ENCODE measurements at regions not wholly inside any gene's neighbourhood (a gene's known extent, or its start where the extent isn't known, plus 50 kb on each side); places are given as distances from the start of the nearest gene placed in this dataset.

GRCh38 chr13:53800011-53800410 is 771.4 kb downstream of the OLFM4 start:
- H3K4me1 ChIP-seq (ENCODE audit: insufficient read depth, low read length), result no peaks in the 10 kb centered on the region
- no peaks in the 10 kb centered on the region for H3K27me3 ChIP-seq (ENCODE audit: control insufficient read depth in 1 of 2, insufficient read depth in 2 of 2, low read length in 2 of 2)
- H3K9me3 ChIP-seq (ENCODE audit: low read length), result no peaks in the 10 kb centered on the region
- no peak overlapping the region for H3K9ac ChIP-seq (ENCODE audit: low read length)
- no peak overlapping the region for H3K4me3 ChIP-seq (ENCODE audit: low read depth in 1 of 2, low read length in 2 of 2)
- H3K27ac ChIP-seq (ENCODE audit: low read depth, low read length), result no peak overlapping the region
- H3K36me3 ChIP-seq (ENCODE audit: insufficient read depth, low read length), result no peaks in the 10 kb centered on the region

- H3K4me1 ChIP-seq (ENCODE audit: insufficient read depth, low read length), result no peaks in the 10 kb centered on the region
- H3K9ac ChIP-seq (ENCODE audit: low read length), result no peak overlapping the region
- H3K27ac ChIP-seq (ENCODE audit: low read depth, low read length), result no peak overlapping the region
- H3K36me3 ChIP-seq (ENCODE audit: insufficient read depth, low read length), result no peaks in the 10 kb centered on the region
- H3K4me3 ChIP-seq (ENCODE audit: low read depth in 1 of 2, low read length in 2 of 2), result no peak overlapping the region
- no peaks in the 10 kb centered on the region for H3K9me3 ChIP-seq (ENCODE audit: low read length)
- H3K27me3 ChIP-seq (ENCODE audit: control insufficient read depth in 1 of 2, insufficient read depth in 2 of 2, low read length in 2 of 2), result no peaks in the 10 kb centered on the region
These were observed 778.7 kb downstream of the OLFM4 start for GRCh38 chr13:53807251-53807834.

DNA sequence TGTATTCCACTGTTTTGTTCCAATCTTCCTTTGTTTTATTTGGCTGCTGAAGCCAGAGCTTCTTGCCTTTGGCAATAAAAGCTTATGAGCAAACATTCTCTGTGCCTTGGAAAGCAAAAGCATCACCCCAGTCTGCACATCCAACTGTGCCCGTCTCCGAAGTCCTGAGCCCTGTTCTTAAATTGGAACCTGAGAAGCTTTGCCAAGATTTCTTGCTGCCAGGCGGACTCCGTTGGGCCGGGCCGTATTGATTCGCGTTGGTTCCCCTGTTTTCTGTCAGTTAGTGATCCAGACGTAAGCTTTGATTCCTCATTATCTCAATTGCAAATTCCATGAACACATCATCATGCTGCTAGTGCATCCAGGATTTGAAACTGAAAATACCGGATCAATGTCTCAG is 793.0 kb downstream of the OLFM4 start:
- H3K36me3 ChIP-seq (ENCODE audit: insufficient read depth, low read length), result no peaks in the 10 kb centered on the region
- H3K4me3 ChIP-seq (ENCODE audit: low read depth in 1 of 2, low read length in 2 of 2), result no peak overlapping the region

DNA sequence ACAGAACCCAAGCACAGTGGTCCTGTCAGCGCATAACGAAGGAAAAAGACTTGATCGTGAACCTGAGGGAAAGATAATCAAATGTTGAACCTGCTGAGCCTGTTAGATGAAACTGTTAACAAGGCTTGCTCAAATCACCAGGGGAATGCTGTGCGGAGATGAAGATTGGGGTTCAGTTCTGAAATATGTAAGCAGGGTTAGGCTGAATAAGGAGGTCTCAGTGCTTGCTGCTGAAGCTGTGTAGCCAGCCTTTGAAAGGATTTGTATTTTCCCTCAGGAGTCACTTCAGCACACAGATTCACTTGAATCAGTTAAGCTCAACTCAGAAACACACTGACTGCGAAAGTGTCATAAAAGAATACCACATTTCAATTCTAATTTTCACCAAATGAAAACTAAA is 793.5 kb downstream of the OLFM4 start:
- H3K36me3 ChIP-seq (ENCODE audit: insufficient read depth, low read length), result no peaks in the 10 kb centered on the region
- no peaks in the 10 kb centered on the region for H3K27me3 ChIP-seq (ENCODE audit: control insufficient read depth in 1 of 2, insufficient read depth in 2 of 2, low read length in 2 of 2)
- H3K4me1 ChIP-seq (ENCODE audit: insufficient read depth, low read length), result no peaks in the 10 kb centered on the region
- H3K27ac ChIP-seq (ENCODE audit: low read depth, low read length), result no peak overlapping the region
- H3K9ac ChIP-seq (ENCODE audit: low read length), result no peak overlapping the region
- no peak overlapping the region for H3K4me3 ChIP-seq (ENCODE audit: low read depth in 1 of 2, low read length in 2 of 2)
- H3K9me3 ChIP-seq (ENCODE audit: low read length), result no peaks in the 10 kb centered on the region

More for the DNA sequence above, 793.0 kb downstream of the OLFM4 start:
- Histone ChIP-seq H3K9me3 (ENCODE audit: low read length) (no peaks in the 10 kb centered on the region), H3K4me1 (ENCODE audit: insufficient read depth, low read length) (no peaks in the 10 kb centered on the region), H3K9ac (ENCODE audit: low read length) (no peak overlapping the region), H3K27me3 (ENCODE audit: control insufficient read depth in 1 of 2, insufficient read depth in 2 of 2, low read length in 2 of 2) (no peaks in the 10 kb centered on the region), H3K27ac (ENCODE audit: low read depth, low read length) (no peak overlapping the region)

GRCh38 chr13:53839461-53839860 is 810.8 kb downstream of the OLFM4 start:
- no peaks in the 10 kb centered on the region for H3K27me3 ChIP-seq (ENCODE audit: control insufficient read depth in 1 of 2, insufficient read depth in 2 of 2, low read length in 2 of 2)
- no peak overlapping the region for H3K27ac ChIP-seq (ENCODE audit: low read depth, low read length)
- H3K4me1 ChIP-seq (ENCODE audit: insufficient read depth, low read length), result no peaks in the 10 kb centered on the region
- H3K9me3 ChIP-seq (ENCODE audit: low read length), result no peaks in the 10 kb centered on the region
- no peaks in the 10 kb centered on the region for H3K36me3 ChIP-seq (ENCODE audit: insufficient read depth, low read length)
- no peak overlapping the region for H3K9ac ChIP-seq (ENCODE audit: low read length)
- H3K4me3 ChIP-seq (ENCODE audit: low read depth in 1 of 2, low read length in 2 of 2), result no peak overlapping the region

GRCh38 chr13:53844473-53845146 is 816.0 kb downstream of the OLFM4 start:
- H3K27me3 ChIP-seq (ENCODE audit: control insufficient read depth in 1 of 2, insufficient read depth in 2 of 2, low read length in 2 of 2), result no peaks in the 10 kb centered on the region
- H3K36me3 ChIP-seq (ENCODE audit: insufficient read depth, low read length), result no peaks in the 10 kb centered on the region
- H3K4me3 ChIP-seq (ENCODE audit: low read depth in 1 of 2, low read length in 2 of 2), result no peak overlapping the region
- no peaks in the 10 kb centered on the region for H3K9me3 ChIP-seq (ENCODE audit: low read length)
- H3K27ac ChIP-seq (ENCODE audit: low read depth, low read length), result no peak overlapping the region
- H3K9ac ChIP-seq (ENCODE audit: low read length), result no peak overlapping the region
- H3K4me1 ChIP-seq (ENCODE audit: insufficient read depth, low read length), result no peaks in the 10 kb centered on the region

GRCh38 chr13:53847502-53847901 is 818.9 kb downstream of the OLFM4 start:
- no peaks in the 10 kb centered on the region for H3K36me3 ChIP-seq (ENCODE audit: insufficient read depth, low read length)
- no peak overlapping the region for H3K9ac ChIP-seq (ENCODE audit: low read length)
- H3K4me1 ChIP-seq (ENCODE audit: insufficient read depth, low read length), result no peaks in the 10 kb centered on the region
- H3K27ac ChIP-seq (ENCODE audit: low read depth, low read length), result no peak overlapping the region
- no peaks in the 10 kb centered on the region for H3K27me3 ChIP-seq (ENCODE audit: control insufficient read depth in 1 of 2, insufficient read depth in 2 of 2, low read length in 2 of 2)
- no peaks in the 10 kb centered on the region for H3K9me3 ChIP-seq (ENCODE audit: low read length)
- no peak overlapping the region for H3K4me3 ChIP-seq (ENCODE audit: low read depth in 1 of 2, low read length in 2 of 2)

DNA sequence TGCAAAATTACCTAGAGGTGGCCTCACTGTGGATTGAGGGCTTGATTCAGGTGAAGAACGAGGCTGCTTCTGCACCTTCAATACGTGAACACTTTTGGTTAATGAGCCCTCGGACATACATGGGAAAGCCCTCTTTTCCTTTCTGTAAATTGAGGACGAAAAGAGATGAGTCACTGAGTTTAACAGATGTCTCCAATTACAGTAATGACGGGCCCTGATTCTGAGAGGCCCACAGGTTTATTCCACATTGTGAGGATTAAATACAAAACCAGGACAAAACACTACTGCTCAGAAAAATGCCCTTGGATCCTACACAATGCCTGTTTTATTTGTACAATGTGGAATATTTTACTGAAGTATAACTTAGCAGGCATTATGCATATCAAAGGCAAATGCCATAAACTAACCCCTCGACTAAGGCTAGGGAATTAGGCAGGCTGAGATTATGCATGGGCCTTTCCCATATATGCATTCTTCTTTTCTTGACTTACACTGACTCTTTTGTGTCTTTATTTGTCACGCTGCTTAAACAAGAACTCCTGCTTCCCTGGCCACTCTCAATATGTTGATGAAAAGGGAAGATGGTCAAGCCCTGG is 819.9 kb downstream of the OLFM4 start:
- H3K27me3 ChIP-seq (ENCODE audit: control insufficient read depth in 1 of 2, insufficient read depth in 2 of 2, low read length in 2 of 2), result no peaks in the 10 kb centered on the region
- H3K9ac ChIP-seq (ENCODE audit: low read length), result no peak overlapping the region
- no peak overlapping the region for H3K27ac ChIP-seq (ENCODE audit: low read depth, low read length)
- no peaks in the 10 kb centered on the region for H3K9me3 ChIP-seq (ENCODE audit: low read length)
- no peaks in the 10 kb centered on the region for H3K36me3 ChIP-seq (ENCODE audit: insufficient read depth, low read length)
- H3K4me1 ChIP-seq (ENCODE audit: insufficient read depth, low read length), result no peaks in the 10 kb centered on the region
- no peak overlapping the region for H3K4me3 ChIP-seq (ENCODE audit: low read depth in 1 of 2, low read length in 2 of 2)

DNA sequence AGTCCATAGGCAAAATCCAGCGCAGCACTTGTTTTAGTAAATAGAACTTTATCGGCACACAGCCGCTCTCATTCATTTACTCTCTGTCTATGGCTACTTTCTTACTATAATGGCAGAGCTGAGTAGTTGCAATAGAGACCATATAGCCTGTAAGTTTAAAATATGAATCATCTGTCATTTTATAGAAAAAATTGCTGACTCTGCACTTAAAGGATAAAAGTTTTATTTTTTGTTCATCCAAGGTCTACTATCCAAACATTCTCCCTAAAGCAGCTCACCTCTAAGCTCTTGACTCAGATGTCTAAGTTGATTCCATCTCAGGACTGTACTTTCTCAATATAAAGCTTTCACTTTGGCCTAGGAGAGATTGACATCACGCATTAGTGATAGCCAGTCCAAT is 825.7 kb downstream of the OLFM4 start:
- Histone ChIP-seq H3K36me3 (ENCODE audit: insufficient read depth, low read length) (no peaks in the 10 kb centered on the region), H3K4me1 (ENCODE audit: insufficient read depth, low read length) (no peaks in the 10 kb centered on the region), H3K27me3 (ENCODE audit: control insufficient read depth in 1 of 2, insufficient read depth in 2 of 2, low read length in 2 of 2) (no peaks in the 10 kb centered on the region), H3K9ac (ENCODE audit: low read length) (no peak overlapping the region), H3K4me3 (ENCODE audit: low read depth in 1 of 2, low read length in 2 of 2) (no peak overlapping the region), H3K9me3 (ENCODE audit: low read length) (no peaks in the 10 kb centered on the region), H3K27ac (ENCODE audit: low read depth, low read length) (no peak overlapping the region)

- Histone ChIP-seq H3K4me1 (ENCODE audit: insufficient read depth, low read length) (no peaks in the 10 kb centered on the region), H3K36me3 (ENCODE audit: insufficient read depth, low read length) (no peaks in the 10 kb centered on the region), H3K9ac (ENCODE audit: low read length) (no peak overlapping the region), H3K9me3 (ENCODE audit: low read length) (no peaks in the 10 kb centered on the region), H3K27me3 (ENCODE audit: control insufficient read depth in 1 of 2, insufficient read depth in 2 of 2, low read length in 2 of 2) (no peaks in the 10 kb centered on the region), H3K27ac (ENCODE audit: low read depth, low read length) (no peak overlapping the region), H3K4me3 (ENCODE audit: low read depth in 1 of 2, low read length in 2 of 2) (no peak overlapping the region)
These were observed 828.1 kb downstream of the OLFM4 start for GRCh38 chr13:53856573-53857195.

DNA sequence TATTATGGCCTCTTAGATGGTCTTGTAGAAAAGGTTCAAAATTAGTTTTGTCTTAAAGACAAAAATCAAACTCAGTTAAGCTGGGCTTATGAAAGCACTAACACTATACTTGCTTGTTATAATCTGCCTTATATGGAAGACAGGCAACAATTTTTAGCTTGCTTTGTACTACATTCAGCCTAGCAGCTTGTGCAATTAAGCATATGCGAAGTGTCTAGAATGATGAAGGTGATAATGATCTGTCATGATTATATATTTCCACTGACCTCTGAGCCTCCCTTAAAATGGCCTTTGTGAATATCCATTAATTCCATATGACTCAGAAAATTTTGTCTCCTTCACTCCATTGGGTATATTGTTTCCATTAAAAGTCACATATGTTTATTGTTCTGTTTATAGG is 834.9 kb downstream of the OLFM4 start:
- no peak overlapping the region for H3K4me3 ChIP-seq (ENCODE audit: low read depth in 1 of 2, low read length in 2 of 2)
- H3K27me3 ChIP-seq (ENCODE audit: control insufficient read depth in 1 of 2, insufficient read depth in 2 of 2, low read length in 2 of 2), result no peaks in the 10 kb centered on the region
- no peaks in the 10 kb centered on the region for H3K4me1 ChIP-seq (ENCODE audit: insufficient read depth, low read length)
- H3K27ac ChIP-seq (ENCODE audit: low read depth, low read length), result no peak overlapping the region
- no peaks in the 10 kb centered on the region for H3K36me3 ChIP-seq (ENCODE audit: insufficient read depth, low read length)
- H3K9ac ChIP-seq (ENCODE audit: low read length), result no peak overlapping the region
- no peaks in the 10 kb centered on the region for H3K9me3 ChIP-seq (ENCODE audit: low read length)

Data from muscle layer of colon (tissue), 2 donors.